ENCODE measurements at regions not wholly inside any gene's neighbourhood (a gene's known extent, or its start where the extent isn't known, plus 50 kb on each side); places are given as distances from the start of the nearest gene placed in this dataset.
A peak's percentile ranks its signal among the peaks of the same experiment; 100 is the strongest.

DNA sequence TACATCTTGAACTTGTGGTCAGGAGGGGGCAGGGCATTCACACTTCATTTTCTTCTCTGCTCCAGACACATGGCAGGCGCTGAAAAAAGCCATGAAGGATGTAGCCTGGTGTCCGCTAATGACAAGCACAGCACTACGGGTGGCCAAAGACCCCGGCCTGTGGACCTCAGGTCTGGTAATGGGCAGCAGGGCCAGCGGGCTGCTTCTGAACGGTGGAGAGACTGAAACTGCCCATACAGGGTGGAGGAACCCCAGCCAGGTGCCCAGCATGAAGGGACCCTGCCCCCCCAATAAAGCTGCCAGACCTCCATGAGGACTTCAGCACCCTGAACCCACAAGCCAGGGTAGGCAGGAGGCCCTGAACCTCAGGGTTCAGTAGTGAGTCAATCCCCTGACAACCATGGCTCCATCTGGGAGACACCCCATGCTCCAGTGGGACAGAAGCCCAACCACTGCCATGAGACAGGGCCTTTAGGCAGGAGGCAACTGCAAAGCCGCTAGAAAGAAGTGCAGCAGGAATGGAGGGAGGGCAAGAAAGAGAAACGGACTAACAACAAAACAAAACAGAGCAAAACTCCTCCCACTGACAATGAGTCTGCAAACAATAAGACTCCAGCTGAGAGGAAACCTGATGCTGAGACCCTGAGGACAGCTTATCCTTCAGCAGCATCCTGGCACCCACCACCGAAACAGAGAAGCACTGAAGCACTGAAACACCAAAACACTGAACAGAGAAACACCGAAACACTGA is 140.2 kb upstream of the PPP2R2D start:
- no peak for DNase-seq

DNA sequence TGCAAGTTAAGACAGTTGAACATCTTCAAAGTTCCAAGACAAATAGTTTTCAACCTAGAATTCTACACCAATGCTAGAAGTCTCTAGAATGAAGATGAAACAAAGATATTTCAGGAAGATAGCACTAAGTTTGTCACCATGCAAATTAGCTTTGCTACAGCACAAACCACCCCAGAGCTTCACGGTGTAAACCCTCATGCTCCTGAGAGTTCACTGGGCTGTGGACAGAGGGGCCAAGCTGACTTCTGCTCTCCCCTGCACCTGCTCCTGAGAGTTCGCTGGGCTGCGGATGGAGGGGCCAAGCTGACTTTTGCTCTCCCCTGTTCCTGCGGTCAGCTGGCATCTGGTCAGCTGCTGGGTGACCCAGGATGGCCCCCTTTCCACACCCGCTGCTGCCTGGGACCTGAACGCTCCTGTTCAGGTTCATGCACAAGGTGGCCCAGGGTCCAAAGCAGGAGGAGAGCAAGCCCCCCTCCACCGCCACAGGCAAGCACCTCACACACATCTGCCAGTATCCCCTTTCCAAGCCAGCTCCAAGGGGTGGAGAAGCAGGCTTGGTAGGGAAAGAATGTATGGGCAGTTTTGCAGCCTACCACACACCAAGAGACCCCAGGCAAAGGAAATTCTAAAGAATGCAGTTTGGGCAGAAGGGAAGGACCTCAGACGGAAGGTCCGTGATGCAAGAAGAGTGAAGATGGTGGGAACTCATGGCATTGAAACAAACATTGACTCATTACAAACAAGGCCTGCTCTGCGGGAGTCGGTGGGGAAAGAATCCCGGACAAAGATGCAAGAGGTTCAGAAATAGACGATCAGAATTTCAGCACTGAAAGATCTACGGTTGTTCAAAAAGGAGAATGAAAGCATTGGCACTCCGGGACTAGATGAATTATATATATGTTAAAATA is 137.8 kb upstream of the PPP2R2D start:
- no peak for DNase-seq

DNA sequence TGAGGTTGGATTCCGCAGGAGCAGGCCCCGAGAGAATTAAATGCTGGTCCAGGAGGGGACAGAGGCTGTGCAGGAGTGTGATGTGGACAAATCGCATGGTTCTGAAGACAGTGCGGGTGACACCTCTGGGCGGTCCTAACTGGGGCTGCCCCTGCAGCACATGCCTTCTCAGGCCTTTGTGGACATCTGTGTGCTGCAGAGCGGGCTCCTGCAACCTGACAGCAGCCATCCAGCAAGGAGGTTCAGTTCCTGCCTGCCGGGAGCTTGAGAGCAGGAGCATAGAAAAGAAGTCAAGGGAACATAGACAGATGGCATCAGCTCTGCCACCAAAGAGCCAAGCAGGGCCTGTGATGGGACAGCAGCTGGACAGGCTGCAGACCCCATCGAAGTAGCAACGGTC is 135.9 kb upstream of the PPP2R2D start:
- DNase-seq: no peak

DNA sequence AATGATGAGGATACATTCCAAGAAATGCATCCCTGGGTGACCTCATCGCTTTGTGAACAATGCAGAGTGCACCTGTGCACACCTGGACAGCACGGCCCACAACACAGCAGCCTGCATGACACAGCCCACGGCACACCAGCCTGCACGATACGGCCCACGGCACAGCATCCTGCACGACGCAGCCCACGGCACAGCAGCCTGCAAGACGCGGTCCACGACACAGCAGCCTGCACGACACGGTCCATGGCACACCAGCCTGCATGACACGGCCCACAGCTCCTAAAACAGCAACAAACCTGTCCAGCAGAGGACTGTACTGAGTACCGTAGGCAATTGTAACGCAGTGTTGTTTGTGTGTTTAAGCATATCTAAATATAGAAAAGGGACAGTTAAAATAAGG is 134.7 kb upstream of the PPP2R2D start:
- no peak for DNase-seq

DNA sequence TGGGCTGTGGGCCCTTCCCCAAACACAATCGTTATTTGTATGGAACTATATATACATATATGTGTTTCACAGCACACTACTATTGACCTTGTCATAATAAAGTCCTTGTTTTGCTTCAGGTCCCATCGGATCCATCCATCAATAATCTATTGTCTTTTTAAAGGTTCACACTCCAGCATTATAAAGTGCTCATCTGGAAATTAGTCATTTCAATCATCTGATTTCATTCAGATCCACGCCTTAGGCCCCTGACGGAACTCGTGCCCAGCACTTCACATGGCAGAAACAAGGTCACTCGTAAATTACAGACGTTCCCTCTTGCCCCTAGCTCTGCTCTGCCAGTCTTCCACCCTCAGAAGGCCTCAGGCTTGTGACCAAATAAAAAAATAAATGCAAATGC is 133.1 kb upstream of the PPP2R2D start:
- DNase-seq: no peak

DNA sequence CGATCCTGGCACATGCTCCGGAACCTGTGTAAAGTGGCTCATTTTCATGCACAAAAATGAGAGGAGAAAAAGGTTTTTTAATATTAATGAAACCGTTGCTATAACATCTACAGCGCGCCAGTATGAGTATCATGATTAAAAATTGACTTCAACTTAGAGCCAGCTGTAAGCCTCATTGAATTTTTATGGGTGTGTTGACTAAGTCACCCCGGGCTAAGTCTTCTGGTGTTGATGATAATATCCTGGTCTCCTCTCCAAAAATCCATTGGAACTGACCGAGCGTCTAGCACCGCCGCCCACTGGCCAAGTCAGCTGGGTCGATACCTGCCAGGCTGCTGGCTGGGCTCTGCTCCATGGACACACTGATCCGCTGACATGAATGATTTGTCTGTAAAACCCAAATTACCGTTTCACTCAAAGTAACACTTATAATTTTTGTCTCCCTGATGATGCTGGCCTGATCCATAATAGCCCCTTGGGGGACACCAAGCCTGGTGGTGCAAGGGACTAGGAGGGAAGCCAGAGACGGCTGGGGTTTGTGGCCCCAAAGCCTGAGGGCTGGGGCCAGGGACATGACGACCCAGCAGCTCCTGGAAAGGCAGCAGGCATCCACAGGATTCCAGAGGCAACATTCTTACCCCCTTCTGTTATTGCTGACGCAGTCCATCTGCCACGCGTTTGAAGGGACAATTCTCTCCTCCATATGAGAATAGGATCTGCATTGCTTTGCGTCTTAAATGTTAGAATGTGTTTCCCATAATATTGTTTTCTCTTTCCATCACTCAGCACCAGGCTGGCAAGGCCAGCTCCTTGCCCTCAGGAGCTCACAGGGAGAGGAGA is 131.0 kb upstream of the PPP2R2D start:
- DNase-seq: no peak

DNA sequence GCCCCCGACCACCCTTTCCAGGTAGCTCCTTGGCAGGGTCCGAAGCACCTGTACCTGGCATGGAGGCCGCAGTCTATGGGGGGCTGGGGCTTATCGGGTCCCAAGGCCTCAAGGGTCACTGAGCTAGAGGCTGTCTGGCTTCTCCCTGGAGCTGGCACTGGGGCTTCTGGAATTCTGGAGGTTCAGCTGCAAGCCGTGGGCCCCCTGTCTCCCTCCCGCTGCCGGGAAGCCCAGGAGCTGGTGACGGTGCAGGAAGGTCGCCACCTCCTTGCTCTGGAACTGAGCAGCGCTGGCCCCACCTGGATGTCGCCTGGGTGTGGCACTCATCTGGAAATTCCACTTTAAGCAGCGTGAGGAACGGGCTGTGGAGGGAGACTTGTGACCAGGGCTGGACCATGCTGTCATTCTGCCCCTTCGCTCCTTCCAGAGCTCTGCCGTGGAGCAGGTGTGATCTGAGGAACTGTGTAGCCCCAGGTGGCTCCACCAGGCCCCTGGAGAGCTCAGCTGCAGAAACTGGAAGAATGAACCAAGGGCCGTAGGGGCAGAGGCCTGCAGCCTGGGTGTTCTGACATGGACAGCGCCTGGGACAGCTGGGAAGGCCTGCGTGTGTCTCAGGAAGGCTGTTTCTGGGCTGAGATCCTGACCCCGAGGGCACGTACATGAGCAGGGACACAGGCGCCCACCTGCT is 129.7 kb upstream of the PPP2R2D start:
- no peak for DNase-seq

DNA sequence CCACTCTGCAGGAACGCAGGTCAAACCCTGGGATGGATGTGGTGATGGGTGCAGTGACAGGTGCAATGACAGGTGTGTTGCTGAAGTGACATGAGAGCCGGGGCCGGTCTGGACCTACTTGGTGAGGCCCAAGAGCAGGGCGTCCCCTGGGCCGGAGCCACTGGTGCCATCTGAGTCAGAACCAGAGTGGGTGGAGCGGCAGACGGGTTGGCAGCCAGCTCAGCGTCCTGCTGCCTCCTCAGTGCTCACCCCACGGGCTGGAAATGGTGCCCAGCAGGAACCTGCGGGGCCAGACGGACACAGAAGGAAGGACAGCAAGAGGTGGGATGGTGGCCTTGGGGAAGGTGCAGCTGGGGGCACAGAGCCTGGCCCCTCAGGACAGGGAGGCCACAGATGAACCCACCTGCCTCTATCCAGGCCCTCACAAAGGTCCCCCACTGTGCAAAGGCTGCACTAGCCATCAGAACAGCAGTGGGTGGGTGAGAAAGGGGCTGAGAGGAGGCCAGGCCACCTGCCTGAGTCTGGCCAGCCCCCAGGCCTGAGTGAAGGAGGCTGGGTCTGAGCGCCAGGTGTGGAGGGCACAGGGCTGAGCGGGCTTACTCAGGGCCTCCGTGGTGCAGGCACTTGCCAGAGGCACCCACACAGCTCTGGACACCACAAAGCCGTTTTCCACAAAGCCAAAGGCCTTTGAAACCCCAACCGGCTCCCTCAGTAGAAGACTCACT is 129.0 kb upstream of the PPP2R2D start:
- no peak for DNase-seq

DNA sequence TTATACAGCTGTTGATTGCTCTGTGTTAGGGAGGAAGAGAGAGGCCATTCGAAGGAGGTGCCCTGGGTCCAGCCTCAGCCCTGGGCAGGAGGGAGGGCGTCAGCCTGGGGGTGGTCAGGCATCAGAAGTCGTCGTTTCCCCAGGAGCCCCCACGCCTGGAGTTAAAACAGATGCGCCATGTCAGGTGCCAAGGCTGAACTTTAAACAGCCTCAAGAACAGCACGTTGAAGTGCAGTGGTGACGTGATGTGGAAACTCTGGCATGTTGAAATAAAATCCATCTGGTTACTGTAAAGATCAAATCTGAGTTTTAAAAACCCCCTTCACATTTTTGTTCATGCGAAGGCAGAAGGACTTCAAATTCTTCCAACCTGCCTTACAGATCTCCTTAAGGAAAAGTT is 128.4 kb upstream of the PPP2R2D start:
- peak; percentile 47 for DNase-seq

DNA sequence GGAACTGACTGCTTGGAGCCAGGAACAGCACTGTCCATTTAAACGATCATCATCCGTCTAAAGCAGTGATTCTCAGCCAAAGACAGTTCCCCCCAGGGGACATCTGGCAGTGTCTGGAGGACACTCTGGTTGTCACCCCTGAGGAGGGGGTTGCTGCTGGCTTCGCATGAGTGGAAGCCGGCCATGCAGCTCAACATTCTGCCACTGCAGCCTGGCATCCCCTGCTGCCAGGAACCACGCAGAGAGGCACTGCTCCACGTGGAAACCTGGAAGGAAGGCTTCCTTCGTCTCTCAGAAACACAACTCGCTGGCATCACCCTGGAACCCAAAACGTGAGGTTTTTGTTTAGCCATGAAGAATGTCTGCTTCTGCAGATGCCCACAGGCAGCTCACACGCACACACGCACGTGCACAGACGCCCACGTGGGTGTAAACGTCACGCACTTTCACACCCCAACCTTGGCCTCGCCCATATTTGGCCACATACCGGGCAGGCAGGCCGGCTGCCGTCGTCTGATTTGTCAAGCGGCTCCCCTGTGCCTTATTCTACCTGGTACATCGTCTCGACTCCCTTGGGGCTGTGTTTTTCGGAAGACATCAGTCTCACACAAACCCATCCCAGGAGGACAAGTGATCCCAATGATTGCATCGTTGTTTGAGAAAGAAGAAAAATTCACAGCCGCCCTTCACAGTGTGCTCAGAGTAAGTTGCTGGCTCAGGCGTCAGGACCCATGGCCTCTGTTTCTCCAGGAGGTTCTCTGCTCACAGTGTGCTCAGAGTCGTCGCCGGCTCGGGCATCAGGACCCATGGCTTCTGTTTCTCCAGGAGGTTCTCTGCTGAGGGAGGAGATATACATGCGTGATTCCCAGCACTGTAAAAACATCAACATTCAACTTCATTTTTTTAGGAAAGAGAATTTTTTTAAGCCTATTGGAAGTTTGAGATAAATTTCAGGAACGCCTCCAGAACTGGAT is 127.2 kb upstream of the PPP2R2D start:
- DNase-seq: no peak

DNA sequence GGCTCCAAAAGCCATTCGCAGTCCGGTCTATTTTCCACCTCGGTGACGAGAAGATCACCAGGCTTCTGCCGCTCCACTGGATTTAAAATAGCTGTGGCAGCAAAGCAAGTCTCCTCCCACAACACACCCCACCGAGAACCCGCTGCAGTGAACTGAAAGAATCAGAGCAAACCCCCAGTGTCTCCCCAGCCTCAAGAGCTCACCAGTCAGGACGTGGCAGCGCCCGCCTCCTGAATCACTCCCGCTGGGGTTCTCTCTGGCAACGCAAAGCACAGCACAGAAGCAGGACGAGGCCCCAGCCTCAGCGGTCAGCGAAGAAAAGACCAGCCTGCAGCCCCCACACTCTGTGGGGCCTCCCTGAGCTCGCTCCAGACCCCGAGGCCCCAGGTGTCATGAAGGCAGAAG is 126.1 kb upstream of the PPP2R2D start:
- no peak for DNase-seq

DNA sequence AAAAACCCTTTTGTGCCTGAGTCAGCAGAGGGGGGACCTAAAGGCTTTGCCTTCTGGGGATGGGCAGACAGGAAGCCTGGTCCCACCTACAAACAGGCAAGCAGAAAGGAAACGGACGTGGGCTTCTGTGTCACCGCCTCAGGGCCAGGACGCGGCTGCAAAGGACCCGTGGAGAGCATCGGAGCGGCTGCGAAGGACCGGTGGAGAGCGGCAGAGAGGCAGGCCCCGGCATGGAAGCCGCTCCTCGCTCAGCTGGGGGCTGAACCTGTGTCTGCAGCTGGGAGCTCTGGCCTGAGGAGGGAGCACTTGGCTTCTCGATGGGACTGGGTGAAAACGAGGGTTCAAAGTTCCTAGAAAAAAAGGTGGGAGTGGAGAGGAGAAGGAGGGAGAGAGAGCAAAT is 125.4 kb upstream of the PPP2R2D start:
- no peak for DNase-seq

DNA sequence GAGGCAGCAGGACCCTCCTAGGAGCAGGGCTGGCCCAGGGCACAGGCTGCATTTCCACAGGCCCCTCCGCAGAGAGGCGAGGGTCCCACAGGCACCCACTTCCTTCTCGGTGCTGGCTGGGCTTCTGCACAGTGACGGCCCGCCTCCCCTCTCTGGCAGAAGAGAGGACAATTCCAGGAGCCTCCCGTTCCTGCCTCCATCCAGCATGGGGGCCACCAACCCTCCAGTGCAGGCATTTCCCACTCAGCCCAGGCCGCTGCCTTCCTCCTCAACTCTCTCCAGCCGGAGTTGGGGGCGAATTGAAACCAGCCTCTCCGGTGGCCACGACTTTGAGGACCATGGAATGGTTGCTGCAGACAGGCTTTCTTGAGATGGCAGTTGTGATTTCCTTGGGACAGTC is 125.0 kb upstream of the PPP2R2D start:
- DNase-seq: no peak

DNA sequence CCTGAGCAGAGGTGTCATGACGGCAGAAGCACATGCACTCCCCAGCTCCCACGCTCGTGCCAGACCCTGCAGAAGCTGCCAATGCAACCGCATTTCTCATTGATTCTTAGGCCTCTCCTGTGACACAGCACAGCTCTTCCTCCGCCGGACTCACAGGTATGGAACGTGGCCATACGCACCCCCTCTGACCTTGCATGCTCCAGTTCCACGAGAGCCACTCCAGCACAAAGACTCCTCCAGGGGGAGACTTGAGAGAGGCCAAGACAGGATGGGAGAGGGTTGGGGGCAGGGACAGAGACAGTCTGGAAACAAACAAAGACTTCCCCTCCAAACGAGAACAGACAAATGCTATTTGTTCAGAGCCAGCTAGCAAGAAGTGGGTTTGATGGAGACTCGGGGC is 124.3 kb upstream of the PPP2R2D start:
- no peak for DNase-seq

DNA sequence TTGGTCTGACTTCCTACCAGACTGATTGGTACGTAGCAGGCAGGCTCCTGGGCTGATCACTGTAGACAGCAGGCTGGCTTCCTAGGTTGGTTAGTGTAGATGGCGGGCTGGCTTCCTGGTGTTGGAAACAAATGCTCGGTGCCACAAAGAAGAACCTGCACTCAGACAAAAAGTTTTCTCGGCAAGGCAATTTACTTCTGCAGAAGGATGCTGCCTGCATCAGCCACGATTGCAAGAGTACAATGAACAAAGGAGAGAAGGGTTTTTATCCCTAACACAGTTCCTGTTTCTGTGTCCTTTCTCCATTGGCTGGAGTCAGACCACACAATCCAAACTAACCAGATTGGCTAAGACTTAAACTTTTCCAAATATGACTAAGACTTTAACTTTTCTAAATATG is 123.6 kb upstream of the PPP2R2D start:
- no peak for DNase-seq

DNA sequence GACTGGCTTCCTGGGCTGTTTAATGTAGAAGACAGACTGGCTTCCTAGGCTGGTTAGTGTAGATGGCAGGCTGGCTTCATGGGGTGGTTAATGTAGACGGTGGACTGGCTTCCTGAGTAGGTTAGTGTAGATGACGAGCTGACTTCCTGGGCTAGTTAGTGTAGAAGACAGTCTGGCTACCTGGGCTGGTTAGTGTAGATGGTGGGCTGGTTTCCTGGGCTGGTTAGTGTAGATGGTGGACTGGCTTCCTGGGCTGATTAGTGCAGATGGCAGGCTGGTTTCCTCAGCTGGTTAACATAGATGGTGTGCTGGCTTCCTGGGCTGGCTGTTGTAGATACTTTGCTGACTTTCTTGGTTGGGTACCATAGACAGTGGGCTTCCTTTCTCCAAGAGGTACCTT is 122.9 kb upstream of the PPP2R2D start:
- DNase-seq: no peak

DNA sequence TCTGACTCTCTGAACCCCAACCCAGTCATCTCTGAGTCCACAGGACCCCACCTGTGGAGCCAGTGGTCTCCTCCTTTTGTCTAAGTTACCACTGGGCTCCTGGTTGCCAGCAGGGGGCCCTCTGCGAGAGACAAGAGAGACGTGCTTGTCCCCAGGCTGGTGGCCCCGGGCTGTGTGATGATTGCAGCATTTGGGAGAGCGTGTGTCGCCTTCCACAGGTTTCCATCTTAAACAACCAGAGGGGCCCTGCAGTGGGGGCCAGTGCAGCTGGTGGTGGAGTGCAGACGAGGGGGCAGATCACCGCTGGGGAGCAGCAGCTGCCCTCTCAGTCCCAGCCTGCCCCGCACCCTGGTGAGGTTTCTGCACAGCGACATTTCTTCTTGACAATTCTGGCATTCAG is 122.4 kb upstream of the PPP2R2D start:
- no peak for DNase-seq

DNA sequence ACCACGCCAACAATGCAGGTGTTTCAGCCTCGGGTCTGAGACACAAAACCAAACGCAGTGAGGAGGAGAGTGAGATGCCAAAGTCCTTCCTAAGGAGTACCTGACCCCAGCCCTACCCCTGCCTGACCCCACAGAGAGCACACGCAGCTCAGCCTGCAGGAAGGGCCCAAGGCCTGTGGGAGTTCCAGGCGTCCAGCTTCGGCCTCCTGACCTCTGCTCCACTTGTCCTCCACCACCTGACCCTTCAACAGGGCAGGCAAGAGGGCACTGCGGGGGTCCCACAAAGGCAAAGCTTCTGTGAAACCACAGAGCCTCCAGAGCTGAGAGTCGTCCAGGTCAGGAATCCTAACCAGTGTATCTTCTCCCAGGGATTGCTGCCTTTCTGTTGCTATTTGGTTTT is 122.0 kb upstream of the PPP2R2D start:
- no peak for DNase-seq

DNA sequence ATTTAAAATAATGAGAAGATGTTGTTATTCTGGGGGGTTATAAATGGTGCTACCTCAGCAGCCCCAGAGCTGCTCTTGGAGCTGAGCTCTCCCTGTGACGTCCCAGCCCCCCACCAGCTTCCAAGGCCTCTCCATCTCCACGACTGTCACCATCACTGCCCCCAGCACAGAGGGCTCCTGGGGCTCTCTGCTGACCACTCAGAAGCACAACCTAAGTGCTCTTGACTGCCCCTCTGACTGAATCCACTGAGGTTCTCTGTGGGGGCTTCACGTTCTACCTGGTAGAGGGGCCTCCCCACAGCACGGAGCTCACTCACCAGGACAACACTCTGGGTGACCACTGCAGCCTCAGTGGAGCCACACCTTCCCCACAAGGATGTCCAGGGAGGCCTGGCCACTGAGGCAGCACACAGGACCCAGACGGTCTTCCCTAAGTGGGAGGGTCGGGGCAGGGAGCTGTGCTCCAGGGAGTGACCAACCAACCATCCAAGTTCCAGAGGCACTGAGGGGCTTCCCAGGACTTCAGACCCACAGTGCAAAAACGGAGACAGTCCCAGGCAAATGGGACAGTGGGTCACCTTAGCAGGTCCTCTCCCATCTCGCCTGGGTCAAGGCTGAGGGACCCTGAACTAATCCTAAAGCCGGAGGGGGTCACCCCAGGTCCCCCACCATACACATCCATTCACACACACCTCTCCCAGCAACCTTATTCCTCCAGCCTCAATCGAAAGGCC is 121.0 kb upstream of the PPP2R2D start:
- no peak for DNase-seq

DNA sequence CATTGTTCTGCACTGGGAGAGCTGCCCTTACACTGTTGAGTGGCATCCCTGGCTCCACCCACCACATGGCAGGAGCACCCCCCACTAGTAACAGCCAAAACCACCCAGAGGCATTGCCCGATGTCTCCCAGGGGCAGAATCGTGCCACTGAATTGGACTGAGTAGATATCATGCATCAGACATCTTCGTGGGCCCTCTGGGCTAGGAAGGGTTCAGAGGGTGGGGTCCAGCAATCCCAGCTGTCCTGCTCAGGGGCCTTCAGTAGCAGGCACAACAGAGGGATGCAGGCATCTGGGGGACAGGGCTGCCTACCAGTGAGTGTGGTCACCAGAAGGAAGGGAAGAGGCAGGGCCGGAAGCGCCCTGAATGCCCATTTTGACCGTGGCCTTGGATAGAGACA is 119.7 kb upstream of the PPP2R2D start:
- DNase-seq: peak; percentile 15
